ENCODE measurements at regions not wholly inside any gene's neighbourhood (a gene's known extent, or its start where the extent isn't known, plus 50 kb on each side); places are given as distances from the start of the nearest gene placed in this dataset.
"Not testable (repeated sequence)": the region's sequence is repeated elsewhere in the genome, so short reads cannot be mapped to it uniquely, and the experiment has no call there.

- Histone ChIP-seq H3K9ac (ENCODE audit: insufficient read length, low read depth) (no peak overlapping the region), H3K4me3 (ENCODE audit: insufficient read length, low read depth) (no peak overlapping the region), H3K27me3 (ENCODE audit: insufficient read depth, insufficient read length) (no peaks in the 10 kb centered on the region), H3K36me3 (ENCODE audit: insufficient read depth, insufficient read length, low read length) (no peaks in the 10 kb centered on the region), H3K4me1 (ENCODE audit: insufficient read depth, insufficient read length) (no peaks in the 10 kb centered on the region), H3K9me3 (ENCODE audit: insufficient read depth, low read length) (peaks cover 24% of the 10 kb centered on the region; the same call in 1 of the 2 replicates)
- TF ChIP-seq SUZ12 (IDR thresholded peaks at IDR 0.05; ENCODE audit: extremely low read depth, insufficient read depth, insufficient read length) (no peak), YY1 (IDR thresholded peaks at IDR 0.05; ENCODE audit: insufficient read depth, insufficient read length) (no peak), ZNF274 (IDR thresholded peaks at IDR 0.05; ENCODE audit: low read depth, low read length) (no peak)
- no peak for DNase-seq (ENCODE audit: low read depth, low spot score)
Measured at GRCh38 chr16:47833771-47834170, 322.0 kb downstream of the ABCC12 start.

- TF ChIP-seq YY1 (IDR thresholded peaks at IDR 0.05; ENCODE audit: insufficient read depth, insufficient read length), result no peak
- TF ChIP-seq ZNF274 (IDR thresholded peaks at IDR 0.05; ENCODE audit: low read depth, low read length), result no peak
- no peak for TF ChIP-seq SUZ12 (IDR thresholded peaks at IDR 0.05; ENCODE audit: extremely low read depth, insufficient read depth, insufficient read length)
- H3K9ac ChIP-seq (ENCODE audit: insufficient read length, low read depth), result no peak overlapping the region
- H3K4me3 ChIP-seq (ENCODE audit: insufficient read length, low read depth), result no peak overlapping the region
- no peaks in the 10 kb centered on the region for H3K4me1 ChIP-seq (ENCODE audit: insufficient read depth, insufficient read length)
- H3K36me3 ChIP-seq (ENCODE audit: insufficient read depth, insufficient read length, low read length), result no peaks in the 10 kb centered on the region
- no peak for DNase-seq (ENCODE audit: low read depth, low spot score)
- peaks cover 31% of the 10 kb centered on the region for H3K9me3 ChIP-seq (ENCODE audit: insufficient read depth, low read length)
- no peaks in the 10 kb centered on the region for H3K27me3 ChIP-seq (ENCODE audit: insufficient read depth, insufficient read length)
Measured at GRCh38 chr16:47829850-47830600, 325.8 kb downstream of the ABCC12 start.

- Histone ChIP-seq H3K9me3 (ENCODE audit: insufficient read depth, low read length) (peaks cover 23% of the 10 kb centered on the region), H3K27me3 (ENCODE audit: insufficient read depth, insufficient read length) (no peaks in the 10 kb centered on the region), H3K9ac (ENCODE audit: insufficient read length, low read depth) (no peak overlapping the region), H3K4me3 (ENCODE audit: insufficient read length, low read depth) (no peak overlapping the region), H3K4me1 (ENCODE audit: insufficient read depth, insufficient read length) (no peaks in the 10 kb centered on the region), H3K36me3 (ENCODE audit: insufficient read depth, insufficient read length, low read length) (no peaks in the 10 kb centered on the region)
- TF ChIP-seq YY1 (IDR thresholded peaks at IDR 0.05; ENCODE audit: insufficient read depth, insufficient read length) (no peak), ZNF274 (IDR thresholded peaks at IDR 0.05; ENCODE audit: low read depth, low read length) (no peak), SUZ12 (IDR thresholded peaks at IDR 0.05; ENCODE audit: extremely low read depth, insufficient read depth, insufficient read length) (no peak)
- DNase-seq (ENCODE audit: low read depth, low spot score), result no peak
Measured at GRCh38 chr16:47826070-47826469, 329.7 kb downstream of the ABCC12 start.

- H3K4me3 ChIP-seq (ENCODE audit: insufficient read length, low read depth), result no peak overlapping the region
- H3K9ac ChIP-seq (ENCODE audit: insufficient read length, low read depth), result no peak overlapping the region
- H3K27me3 ChIP-seq (ENCODE audit: insufficient read depth, insufficient read length), result no peaks in the 10 kb centered on the region
- H3K4me1 ChIP-seq (ENCODE audit: insufficient read depth, insufficient read length), result no peaks in the 10 kb centered on the region
- no peak for DNase-seq (ENCODE audit: low read depth, low spot score)
- peaks cover 10% of the 10 kb centered on the region; the same call in 1 of the 2 replicates for H3K9me3 ChIP-seq (ENCODE audit: insufficient read depth, low read length)
- no peak for TF ChIP-seq YY1 (IDR thresholded peaks at IDR 0.05; ENCODE audit: insufficient read depth, insufficient read length)
- H3K36me3 ChIP-seq (ENCODE audit: insufficient read depth, insufficient read length, low read length), result no peaks in the 10 kb centered on the region
Measured at GRCh38 chr16:47817048-47817447, 338.7 kb downstream of the ABCC12 start.

- DNase-seq (ENCODE audit: low read depth, low spot score), result no peak
- TF ChIP-seq SUZ12 (IDR thresholded peaks at IDR 0.05; ENCODE audit: extremely low read depth, insufficient read depth, insufficient read length) (no peak), ZNF274 (IDR thresholded peaks at IDR 0.05; ENCODE audit: low read depth, low read length) (no peak), YY1 (IDR thresholded peaks at IDR 0.05; ENCODE audit: insufficient read depth, insufficient read length) (no peak)
- no peaks in the 10 kb centered on the region for H3K27me3 ChIP-seq (ENCODE audit: insufficient read depth, insufficient read length)
- peaks cover 10% of the 10 kb centered on the region; the same call in 1 of the 2 replicates for H3K9me3 ChIP-seq (ENCODE audit: insufficient read depth, low read length)
- H3K9ac ChIP-seq (ENCODE audit: insufficient read length, low read depth), result no peak overlapping the region
- H3K36me3 ChIP-seq (ENCODE audit: insufficient read depth, insufficient read length, low read length), result no peaks in the 10 kb centered on the region
- H3K4me1 ChIP-seq (ENCODE audit: insufficient read depth, insufficient read length), result no peaks in the 10 kb centered on the region
- no peak overlapping the region for H3K4me3 ChIP-seq (ENCODE audit: insufficient read length, low read depth)
Measured at GRCh38 chr16:47816511-47816910, 339.3 kb downstream of the ABCC12 start.

- Histone ChIP-seq H3K9ac (ENCODE audit: insufficient read length, low read depth) (no peak overlapping the region), H3K36me3 (ENCODE audit: insufficient read depth, insufficient read length, low read length) (no peaks in the 10 kb centered on the region), H3K4me3 (ENCODE audit: insufficient read length, low read depth) (no peak overlapping the region), H3K4me1 (ENCODE audit: insufficient read depth, insufficient read length) (no peaks in the 10 kb centered on the region), H3K27me3 (ENCODE audit: insufficient read depth, insufficient read length) (no peaks in the 10 kb centered on the region), H3K9me3 (ENCODE audit: insufficient read depth, low read length) (peaks cover 10% of the 10 kb centered on the region; the same call in 1 of the 2 replicates)
- DNase-seq (ENCODE audit: low read depth, low spot score), result no peak
- TF ChIP-seq SUZ12 (IDR thresholded peaks at IDR 0.05; ENCODE audit: extremely low read depth, insufficient read depth, insufficient read length) (no peak), ZNF274 (IDR thresholded peaks at IDR 0.05; ENCODE audit: low read depth, low read length) (no peak), YY1 (IDR thresholded peaks at IDR 0.05; ENCODE audit: insufficient read depth, insufficient read length) (no peak)
Measured at GRCh38 chr16:47815655-47816054, 340.1 kb downstream of the ABCC12 start.

- H3K27me3 ChIP-seq (ENCODE audit: insufficient read depth, insufficient read length); H3K9me3 ChIP-seq (ENCODE audit: insufficient read depth, low read length); H3K4me1 ChIP-seq (ENCODE audit: insufficient read depth, insufficient read length); H3K4me3 ChIP-seq (ENCODE audit: insufficient read length, low read depth); DNase-seq (ENCODE audit: low read depth, low spot score); H3K36me3 ChIP-seq (ENCODE audit: insufficient read depth, insufficient read length, low read length); H3K9ac ChIP-seq (ENCODE audit: insufficient read length, low read depth): not testable (repeated sequence)
Measured at GRCh38 chr16:47811758-47812157, 344.0 kb downstream of the ABCC12 start.

Data from NT2/D1 (cell line).